ENCODE measurements at regions not wholly inside any gene's neighbourhood (a gene's known extent, or its start where the extent isn't known, plus 50 kb on each side); places are given as distances from the start of the nearest gene placed in this dataset.

GRCh38 chr4:151481813-151482212 lies 72.8 kb downstream of the FHIP1A start:
- no peak for TF ChIP-seq CTCF (IDR thresholded peaks at IDR 0.05; ENCODE audit: insufficient read depth, low read length, poor library complexity, severe bottlenecking)
- TF ChIP-seq EZH2phosphoT487 (conservative IDR thresholded peaks at IDR 0.05; ENCODE audit: low read length), result no peak

All from SU-DHL-6 (cell line).